GM23338 (cell line): ENCODE measurements at regions not wholly inside any gene's neighbourhood (a gene's known extent, or its start where the extent isn't known, plus 50 kb on each side); places are given as distances from the start of the nearest gene placed in this dataset.

Experiments used
- CREB1 ChIP-seq: fragments of 250-450 bp; sonication (Bioruptor Pico); IDR thresholded peaks from 2 replicates; pipeline ENCODE4 v1.5.0; 2020; ENCODE audit warnings: low read depth, mild to moderate bottlenecking, moderate library complexity
- CTCF ChIP-seq, 2 experiments: fragments of 200-600 bp in 1 of 2; sonication (generic) in 1 of 2; conservative IDR thresholded peaks; 2 replicates each; pipeline versions ENCODE4 v1.5.1 to v1.6.1; 2016 to 2017; ENCODE audit warnings: antibody characterized with exemption in 2 of 2, low read depth in 2 of 2, mild to moderate bottlenecking in 2 of 2, moderate library complexity in 1 of 2
- ETS1 ChIP-seq: IDR thresholded peaks from 2 replicates; pipeline ENCODE4 v1.6.1; 2016; ENCODE audit warnings: antibody characterized with exemption
- EZH2 ChIP-seq: fragments of 200-600 bp; sonication (generic); IDR thresholded peaks from one replicate; pipeline ENCODE4 v1.8.0; 2017; ENCODE audit warnings: antibody characterized with exemption, mild to moderate bottlenecking, low read depth; ENCODE audit not compliant: unreplicated experiment
- EZH2phosphoT487 ChIP-seq: fragments of 200-600 bp; sonication (generic); IDR thresholded peaks from one replicate; pipeline ENCODE4 v1.8.1; 2018; ENCODE audit warnings: antibody characterized with exemption; ENCODE audit not compliant: unreplicated experiment
- JUNB ChIP-seq: IDR thresholded peaks from one replicate; pipeline ENCODE4 v1.6.1; 2016; ENCODE audit warnings: antibody characterized with exemption; ENCODE audit not compliant: unreplicated experiment
- NANOG ChIP-seq: IDR thresholded peaks from 2 replicates; pipeline ENCODE4 v1.6.1; 2016; ENCODE audit warnings: antibody characterized with exemption, borderline replicate concordance
- POLR2AphosphoS5 ChIP-seq: IDR thresholded peaks from 2 replicates; pipeline ENCODE4 v1.6.1; 2016; ENCODE audit warnings: antibody characterized with exemption, low read depth
- REST ChIP-seq: IDR thresholded peaks from one replicate; pipeline ENCODE4 v1.6.1; 2018; ENCODE audit warnings: antibody characterized with exemption; ENCODE audit not compliant: unreplicated experiment
- STAT1 ChIP-seq: IDR thresholded peaks from one replicate; pipeline ENCODE4 v1.6.1; 2016; ENCODE audit warnings: antibody characterized with exemption; ENCODE audit not compliant: unreplicated experiment
- ZNF114 ChIP-seq: fragments of 250-450 bp; sonication (Bioruptor Pico); IDR thresholded peaks from 2 replicates; pipeline ENCODE4 v1.5.0; 2020; ENCODE audit warnings: mild to moderate bottlenecking, moderate library complexity
- ZNF331 ChIP-seq: fragments of 250-450 bp; sonication (Bioruptor Pico); IDR thresholded peaks from 2 replicates; pipeline ENCODE4 v1.5.0; 2020; ENCODE audit warnings: low read depth, mild to moderate bottlenecking, moderate library complexity
- TF ChIP-seq, protein P1 (sequence below): fragments of 250-450 bp; sonication (Bioruptor Pico); IDR thresholded peaks from 2 replicates; pipeline ENCODE4 v1.5.0; 2020; ENCODE audit warnings: mild to moderate bottlenecking, moderate library complexity

GRCh38 chr14:29459969-29460560, 467.6 kb downstream of the PRKD1 start:
- TF ChIP-seq CTCF (conservative IDR thresholded peaks at IDR 0.05; ENCODE audit: low read depth in 2 of 2) (no peak), POLR2AphosphoS5 (no peak), EZH2 (no peak), EZH2phosphoT487 (no peak), ZNF331 (no peak), REST (no peak), CREB1 (CRISPR knock-in tag) (no peak), NANOG (no peak), STAT1 (no peak), ETS1 (no peak), ZNF114 (CRISPR knock-in tag) (no peak), JUNB (no peak)
- TF ChIP-seq, protein P1, sequence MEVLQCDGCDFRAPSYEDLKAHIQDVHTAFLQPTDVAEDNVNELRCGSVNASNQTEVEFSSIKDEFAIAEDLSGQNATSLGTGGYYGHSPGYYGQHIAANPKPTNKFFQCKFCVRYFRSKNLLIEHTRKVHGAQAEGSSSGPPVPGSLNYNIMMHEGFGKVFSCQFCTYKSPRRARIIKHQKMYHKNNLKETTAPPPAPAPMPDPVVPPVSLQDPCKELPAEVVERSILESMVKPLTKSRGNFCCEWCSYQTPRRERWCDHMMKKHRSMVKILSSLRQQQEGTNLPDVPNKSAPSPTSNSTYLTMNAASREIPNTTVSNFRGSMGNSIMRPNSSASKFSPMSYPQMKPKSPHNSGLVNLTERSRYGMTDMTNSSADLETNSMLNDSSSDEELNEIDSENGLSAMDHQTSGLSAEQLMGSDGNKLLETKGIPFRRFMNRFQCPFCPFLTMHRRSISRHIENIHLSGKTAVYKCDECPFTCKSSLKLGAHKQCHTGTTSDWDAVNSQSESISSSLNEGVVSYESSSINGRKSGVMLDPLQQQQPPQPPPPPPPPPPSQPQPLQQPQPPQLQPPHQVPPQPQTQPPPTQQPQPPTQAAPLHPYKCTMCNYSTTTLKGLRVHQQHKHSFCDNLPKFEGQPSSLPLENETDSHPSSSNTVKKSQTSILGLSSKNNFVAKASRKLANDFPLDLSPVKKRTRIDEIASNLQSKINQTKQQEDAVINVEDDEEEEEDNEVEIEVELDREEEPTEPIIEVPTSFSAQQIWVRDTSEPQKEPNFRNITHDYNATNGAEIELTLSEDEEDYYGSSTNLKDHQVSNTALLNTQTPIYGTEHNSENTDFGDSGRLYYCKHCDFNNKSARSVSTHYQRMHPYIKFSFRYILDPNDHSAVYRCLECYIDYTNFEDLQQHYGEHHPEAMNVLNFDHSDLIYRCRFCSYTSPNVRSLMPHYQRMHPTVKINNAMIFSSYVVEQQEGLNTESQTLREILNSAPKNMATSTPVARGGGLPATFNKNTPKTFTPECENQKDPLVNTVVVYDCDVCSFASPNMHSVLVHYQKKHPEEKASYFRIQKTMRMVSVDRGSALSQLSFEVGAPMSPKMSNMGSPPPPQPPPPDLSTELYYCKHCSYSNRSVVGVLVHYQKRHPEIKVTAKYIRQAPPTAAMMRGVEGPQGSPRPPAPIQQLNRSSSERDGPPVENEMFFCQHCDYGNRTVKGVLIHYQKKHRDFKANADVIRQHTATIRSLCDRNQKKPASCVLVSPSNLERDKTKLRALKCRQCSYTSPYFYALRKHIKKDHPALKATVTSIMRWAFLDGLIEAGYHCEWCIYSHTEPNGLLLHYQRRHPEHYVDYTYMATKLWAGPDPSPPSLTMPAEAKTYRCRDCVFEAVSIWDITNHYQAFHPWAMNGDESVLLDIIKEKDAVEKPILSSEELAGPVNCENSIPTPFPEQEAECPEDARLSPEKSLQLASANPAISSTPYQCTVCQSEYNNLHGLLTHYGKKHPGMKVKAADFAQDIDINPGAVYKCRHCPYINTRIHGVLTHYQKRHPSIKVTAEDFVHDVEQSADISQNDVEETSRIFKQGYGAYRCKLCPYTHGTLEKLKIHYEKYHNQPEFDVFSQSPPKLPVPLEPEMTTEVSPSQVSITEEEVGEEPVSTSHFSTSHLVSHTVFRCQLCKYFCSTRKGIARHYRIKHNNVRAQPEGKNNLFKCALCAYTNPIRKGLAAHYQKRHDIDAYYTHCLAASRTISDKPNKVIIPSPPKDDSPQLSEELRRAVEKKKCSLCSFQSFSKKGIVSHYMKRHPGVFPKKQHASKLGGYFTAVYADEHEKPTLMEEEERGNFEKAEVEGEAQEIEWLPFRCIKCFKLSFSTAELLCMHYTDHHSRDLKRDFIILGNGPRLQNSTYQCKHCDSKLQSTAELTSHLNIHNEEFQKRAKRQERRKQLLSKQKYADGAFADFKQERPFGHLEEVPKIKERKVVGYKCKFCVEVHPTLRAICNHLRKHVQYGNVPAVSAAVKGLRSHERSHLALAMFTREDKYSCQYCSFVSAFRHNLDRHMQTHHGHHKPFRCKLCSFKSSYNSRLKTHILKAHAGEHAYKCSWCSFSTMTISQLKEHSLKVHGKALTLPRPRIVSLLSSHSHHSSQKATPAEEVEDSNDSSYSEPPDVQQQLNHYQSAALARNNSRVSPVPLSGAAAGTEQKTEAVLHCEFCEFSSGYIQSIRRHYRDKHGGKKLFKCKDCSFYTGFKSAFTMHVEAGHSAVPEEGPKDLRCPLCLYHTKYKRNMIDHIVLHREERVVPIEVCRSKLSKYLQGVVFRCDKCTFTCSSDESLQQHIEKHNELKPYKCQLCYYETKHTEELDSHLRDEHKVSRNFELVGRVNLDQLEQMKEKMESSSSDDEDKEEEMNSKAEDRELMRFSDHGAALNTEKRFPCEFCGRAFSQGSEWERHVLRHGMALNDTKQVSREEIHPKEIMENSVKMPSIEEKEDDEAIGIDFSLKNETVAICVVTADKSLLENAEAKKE (CRISPR knock-in tag) = no peak
